Naive thymus-derived CD4-positive, alpha-beta T cell (primary cell): ENCODE measurements at regions not wholly inside any gene's neighbourhood (a gene's known extent, or its start where the extent isn't known, plus 50 kb on each side); places are given as distances from the start of the nearest gene placed in this dataset.

ENCODE experiments used
- ATAC-seq: fragments of 150-1000 bp; cut with Tn5 transposase; 2 replicates; pipeline ENCODE4 v1.10.0; 2021; ENCODE audit warnings: mild to moderate bottlenecking, moderate library complexity
- CTCF ChIA-PET: fragments of 350-600 bp; sonication (Branson Sonifier 250); formaldehyde crosslinking; loops from one replicate; lab custom pipeline; 2021; ENCODE audit warnings: antibody characterized with exemption; lab: Charles Lee
- POLR2A ChIA-PET: fragments of 350-600 bp; sonication (Branson Sonifier 250); formaldehyde crosslinking; loops from one replicate; lab custom pipeline; 2021; ENCODE audit warnings: antibody characterized with exemption, inconsistent platforms; lab: Charles Lee
- DNase-seq, 9 donors: peaks; one replicate each; pipeline versions ENCODE4 v3.0.0 to v3.0.0-alpha.2; 2020 to 2022; ENCODE audit warnings: mixed read lengths in 1 of 9
- H3K27ac ChIP-seq: one replicate; pipeline ENCODE4 v1.7.0; 2013; ENCODE audit warnings: mild to moderate bottlenecking, low read depth, low read length, moderate library complexity
- H3K27me3 ChIP-seq, 2 donors: one replicate each; pipeline ENCODE4 v1.7.0; 2013; ENCODE audit warnings: low read length in 2 of 2, mild to moderate bottlenecking in 2 of 2, moderate library complexity in 2 of 2; ENCODE audit not compliant: control insufficient read depth in 2 of 2, insufficient read depth in 2 of 2
- H3K36me3 ChIP-seq, 3 experiments: 1 replicate in 2 of 3; 2 replicates in 1 of 3; pipeline ENCODE4 v1.7.0; 2013; ENCODE audit warnings: low read length in 3 of 3, mild to moderate bottlenecking in 3 of 3, moderate library complexity in 1 of 3; ENCODE audit not compliant: insufficient read depth in 3 of 3, control insufficient read depth in 2 of 3
- H3K4me1 ChIP-seq, 2 donors: one replicate each; pipeline ENCODE4 v1.7.0; 2013; ENCODE audit warnings: low read length in 2 of 2, mild to moderate bottlenecking in 2 of 2, moderate library complexity in 1 of 2; ENCODE audit not compliant: control insufficient read depth in 2 of 2, insufficient read depth in 2 of 2
- H3K4me3 ChIP-seq: 2 replicates; pipeline ENCODE4 v1.7.0; 2013; ENCODE audit warnings: mild to moderate bottlenecking, low read length
- H3K9me3 ChIP-seq, 3 experiments: 1 replicate in 2 of 3; 2 replicates in 1 of 3; pipeline ENCODE4 v1.7.0; 2013; ENCODE audit warnings: low read length in 3 of 3; ENCODE audit not compliant: control insufficient read depth in 2 of 3
- H3K27ac Mint-ChIP-seq, 9 donors: one replicate each; pipeline ENCODE4 v1.8.0; 2020 to 2022; ENCODE audit warnings: mixed read lengths in 9 of 9, mild to moderate bottlenecking in 8 of 9, moderate library complexity in 5 of 9, inconsistent platforms in 2 of 9
- H3K27me3 Mint-ChIP-seq, 5 donors: one replicate each; pipeline ENCODE4 v1.8.0; 2021 to 2022; ENCODE audit warnings: mixed read lengths in 5 of 5, mild to moderate bottlenecking in 1 of 5
- H3K36me3 Mint-ChIP-seq, 5 donors: one replicate each; pipeline ENCODE4 v1.8.0; 2020 to 2022; ENCODE audit warnings: mixed read lengths in 5 of 5, mild to moderate bottlenecking in 3 of 5, inconsistent platforms in 1 of 5
- H3K4me1 Mint-ChIP-seq, 7 donors: one replicate each; pipeline ENCODE4 v1.8.0; 2020 to 2022; ENCODE audit warnings: mixed read lengths in 7 of 7, mild to moderate bottlenecking in 3 of 7, inconsistent platforms in 1 of 7
- H3K4me3 Mint-ChIP-seq, 10 donors: one replicate each; pipeline ENCODE4 v1.8.0; 2020 to 2022; ENCODE audit warnings: mild to moderate bottlenecking in 10 of 10, mixed read lengths in 10 of 10, moderate library complexity in 6 of 10, inconsistent platforms in 2 of 10
- H3K9me3 Mint-ChIP-seq, 11 donors: one replicate each; pipeline ENCODE4 v1.8.0; 2020 to 2022; ENCODE audit warnings: mixed read lengths in 11 of 11, mild to moderate bottlenecking in 4 of 11, inconsistent platforms in 1 of 11, moderate library complexity in 1 of 11
- intact Hi-C, 2 donors: fragments of 100-400 bp; cut with micrococcal nuclease; formaldehyde crosslinking; loops; one replicate each; pipeline ENCODE4 v1.15.1; 2023

DNA sequence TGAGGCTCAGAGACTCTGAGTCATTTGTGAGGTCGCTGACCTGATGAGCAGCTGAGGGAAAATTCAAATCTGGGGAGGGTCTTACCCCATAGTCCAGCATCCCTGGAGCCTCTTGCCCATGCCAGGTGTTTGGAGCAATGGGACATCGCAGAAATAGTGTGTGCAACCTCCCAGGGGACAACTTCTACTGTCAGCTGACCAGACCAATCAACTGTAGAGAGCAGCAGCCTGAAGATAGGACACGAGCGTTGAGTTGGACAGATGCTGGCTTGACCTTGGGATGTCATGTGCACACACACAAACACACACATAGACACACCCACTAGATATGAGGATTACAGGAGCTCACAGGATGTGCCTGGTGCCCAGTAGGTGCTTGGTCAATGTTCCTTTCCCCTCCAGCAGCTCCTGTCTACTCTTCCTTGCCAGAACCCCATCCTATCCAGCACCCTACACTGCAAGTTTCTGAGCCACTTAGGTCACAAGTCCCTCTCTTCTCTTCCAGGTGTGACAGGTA lies 59.1 kb upstream of the MPEG1 start:
- intact Hi-C loops = no loop called here
- DNase-seq (no peak), ATAC-seq (no peak)
- POLR2A ChIA-PET = no interaction called here
- no peaks in the 10 kb centered on the region for H3K36me3 Mint-ChIP-seq
- H3K27ac Mint-ChIP-seq = peak overlapping the region in 7 of 9 donors; percentile 12 to 88 (median 79)
- Histone ChIP-seq H3K4me1 (peaks cover 7 to 23% of the 10 kb centered on the region in 2 donors), H3K27ac (no peak overlapping the region), H3K36me3 (no peaks in the 10 kb centered on the region), H3K27me3 (no peaks in the 10 kb centered on the region), H3K4me3 (no peak overlapping the region), H3K9me3 (no peaks in the 10 kb centered on the region)
- peaks cover 0 to 3% (median 0%) of the 10 kb centered on the region in 11 donors for H3K9me3 Mint-ChIP-seq
- CTCF ChIA-PET = interaction anchor here (3.5 kb wide), 1 partner anchor 101 kb away, joined by 12 read pairs; the partner anchor contains the start of gene DTX4
- H3K27me3 Mint-ChIP-seq = no peaks in the 10 kb centered on the region
- peak overlapping the region in 2 of 10 donors; percentile 11 to 28 for H3K4me3 Mint-ChIP-seq
- H3K4me1 Mint-ChIP-seq = peaks cover 16 to 49% (median 38%) of the 10 kb centered on the region in 7 donors

- Histone ChIP-seq H3K27ac (no peak overlapping the region), H3K4me3 (no peak overlapping the region), H3K4me1 (peaks cover 7 to 23% of the 10 kb centered on the region in 2 donors), H3K36me3 (no peaks in the 10 kb centered on the region), H3K9me3 (no peaks in the 10 kb centered on the region), H3K27me3 (no peaks in the 10 kb centered on the region)
- peak overlapping the region in 1 of 10 donors; percentile 11 for H3K4me3 Mint-ChIP-seq
- DNase-seq (no peak), ATAC-seq (no peak)
- ChIA-PET CTCF (interaction anchor here (3.5 kb wide), 1 partner anchor 100 kb away, joined by 12 read pairs; the partner anchor contains the start of gene DTX4), POLR2A (no interaction called here)
- H3K36me3 Mint-ChIP-seq = no peaks in the 10 kb centered on the region
- H3K27me3 Mint-ChIP-seq = no peaks in the 10 kb centered on the region
- peak overlapping the region in 6 of 9 donors; percentile 6 to 86 (median 50) for H3K27ac Mint-ChIP-seq
- intact Hi-C loops = no loop called here
- peaks cover 16 to 49% (median 38%) of the 10 kb centered on the region in 7 donors for H3K4me1 Mint-ChIP-seq
- H3K9me3 Mint-ChIP-seq = peaks cover 0 to 3% (median 0%) of the 10 kb centered on the region in 11 donors
Measured at GRCh38 chr11:59271247-59271755, 58.6 kb upstream of the MPEG1 start.

DNA sequence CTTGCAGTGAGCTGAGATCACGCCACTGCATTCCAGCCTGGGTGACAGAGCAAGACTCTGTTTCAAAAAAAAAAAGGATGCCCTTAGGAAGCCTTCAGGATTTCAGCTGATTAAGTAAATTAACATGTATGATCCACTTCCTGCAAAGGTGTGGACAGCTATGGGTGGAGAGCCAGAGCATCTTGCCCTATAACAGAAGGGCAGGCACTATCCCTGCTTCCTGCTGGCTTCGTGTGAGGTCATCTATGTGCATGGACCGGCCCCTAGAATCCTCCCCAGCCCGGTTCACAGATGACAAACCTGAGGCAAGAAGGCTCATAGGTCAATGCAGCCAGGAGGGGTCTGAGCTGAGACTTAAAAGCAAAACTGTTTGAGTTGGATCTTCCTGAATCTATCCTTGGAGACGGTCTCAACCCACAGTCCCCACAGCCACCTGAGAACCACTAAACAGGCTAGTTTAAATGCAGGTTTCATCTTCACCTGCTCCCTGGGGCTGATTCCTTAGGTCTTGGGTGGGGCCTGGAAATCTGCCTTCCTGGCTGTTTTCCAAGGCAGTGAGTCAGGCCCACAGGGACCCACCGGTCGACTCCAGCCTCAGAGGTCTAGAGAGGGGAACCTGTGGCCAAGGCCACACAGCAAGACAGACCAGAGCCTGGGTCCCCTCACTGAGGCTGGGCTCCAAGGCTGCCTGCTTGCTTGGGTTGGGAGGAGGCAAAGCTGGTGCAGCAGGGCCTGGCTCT lies 55.2 kb upstream of the MPEG1 start:
- Mint-ChIP-seq H3K9me3 (no peaks in the 10 kb centered on the region), H3K27me3 (no peaks in the 10 kb centered on the region), H3K4me1 (peaks cover 6 to 28% (median 18%) of the 10 kb centered on the region in 7 donors), H3K4me3 (no peak overlapping the region), H3K27ac (peak overlapping the region in 1 of 9 donors; percentile 51), H3K36me3 (no peaks in the 10 kb centered on the region)
- no peaks in the 10 kb centered on the region for H3K27me3 ChIP-seq
- H3K4me3 ChIP-seq = no peak overlapping the region
- H3K36me3 ChIP-seq = no peaks in the 10 kb centered on the region
- H3K9me3 ChIP-seq = no peaks in the 10 kb centered on the region
- no peak overlapping the region for H3K27ac ChIP-seq
- H3K4me1 ChIP-seq = peaks cover 0 to 9% of the 10 kb centered on the region in 2 donors
- ChIA-PET POLR2A (no interaction called here), CTCF (no interaction called here)
- ATAC-seq (no peak), DNase-seq (no peak)
- intact Hi-C loops = no loop called here

- DNase-seq (no peak), ATAC-seq (no peak)
- Histone ChIP-seq H3K27me3 (no peaks in the 10 kb centered on the region), H3K36me3 (no peaks in the 10 kb centered on the region), H3K4me1 (peaks cover 0 to 1% of the 10 kb centered on the region in 2 donors), H3K9me3 (no peaks in the 10 kb centered on the region), H3K27ac (no peak overlapping the region), H3K4me3 (no peak overlapping the region)
- H3K4me3 Mint-ChIP-seq = no peak overlapping the region
- intact Hi-C loops = no loop called here
- H3K36me3 Mint-ChIP-seq = no peaks in the 10 kb centered on the region
- no peaks in the 10 kb centered on the region for H3K27me3 Mint-ChIP-seq
- peak overlapping the region in 2 of 9 donors; percentile 49 to 62 for H3K27ac Mint-ChIP-seq
- POLR2A ChIA-PET = interaction anchor here (0.9 kb wide), 1 partner anchor 95 kb away, joined by 4 read pairs; the partner anchor contains the start of gene DTX4
- CTCF ChIA-PET = interaction anchor here (0.6 kb wide), 1 partner anchor 95 kb away, joined by 3 read pairs; the partner anchor contains the start of gene DTX4
- H3K9me3 Mint-ChIP-seq = no peaks in the 10 kb centered on the region
- H3K4me1 Mint-ChIP-seq = peaks cover 0 to 21% (median 10%) of the 10 kb centered on the region in 7 donors
Measured at GRCh38 chr11:59267196-59267595, 54.5 kb upstream of the MPEG1 start.

- Mint-ChIP-seq H3K4me1 (peaks cover 0 to 14% (median 3%) of the 10 kb centered on the region in 7 donors), H3K27me3 (no peaks in the 10 kb centered on the region), H3K4me3 (no peak overlapping the region), H3K9me3 (no peaks in the 10 kb centered on the region), H3K27ac (no peak overlapping the region), H3K36me3 (no peaks in the 10 kb centered on the region)
- H3K4me3 ChIP-seq = no peak overlapping the region
- H3K27me3 ChIP-seq = no peaks in the 10 kb centered on the region
- CTCF ChIA-PET = interaction anchor here (0.5 kb wide), 1 partner anchor 414 kb away, joined by 3 read pairs; no protein-coding TSS in a partner anchor
- ATAC-seq (no peak), DNase-seq (no peak)
- intact Hi-C loops = no loop called here
- POLR2A ChIA-PET = interaction anchor here (0.9 kb wide), 1 partner anchor 94 kb away, joined by 4 read pairs; the partner anchor contains the start of gene DTX4
- no peaks in the 10 kb centered on the region for H3K9me3 ChIP-seq
- H3K27ac ChIP-seq = no peak overlapping the region
- H3K4me1 ChIP-seq = no peaks in the 10 kb centered on the region
- H3K36me3 ChIP-seq = no peaks in the 10 kb centered on the region
Measured at GRCh38 chr11:59266491-59266890, 53.8 kb upstream of the MPEG1 start.

DNA sequence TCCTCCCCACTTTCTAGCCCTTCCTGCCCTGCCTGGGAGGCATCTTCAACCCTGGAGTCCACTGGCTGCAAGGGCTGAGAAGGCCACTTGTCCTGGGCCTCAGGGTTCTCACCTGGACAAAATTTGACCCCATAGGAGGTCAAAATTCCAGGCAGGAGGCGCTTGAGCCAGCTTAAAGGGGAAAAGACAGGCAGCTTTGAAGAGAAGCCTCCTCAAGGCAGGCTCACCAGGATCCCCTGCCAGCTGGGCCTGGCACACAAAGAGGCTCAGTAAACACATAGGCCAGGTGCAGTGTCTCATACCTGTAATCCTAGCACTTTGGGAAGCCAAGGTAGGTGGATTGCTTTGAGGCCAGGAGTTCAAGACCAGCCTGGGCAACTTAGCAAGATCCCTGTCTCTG lies 53.0 kb upstream of the MPEG1 start:
- H3K9me3 ChIP-seq = no peaks in the 10 kb centered on the region
- ATAC-seq (no peak), DNase-seq (no peak)
- no peaks in the 10 kb centered on the region for H3K4me1 ChIP-seq
- H3K4me3 ChIP-seq = no peak overlapping the region
- Mint-ChIP-seq H3K27me3 (no peaks in the 10 kb centered on the region), H3K36me3 (no peaks in the 10 kb centered on the region), H3K4me3 (no peak overlapping the region), H3K27ac (no peak overlapping the region), H3K4me1 (peaks cover 0 to 14% (median 1%) of the 10 kb centered on the region in 7 donors), H3K9me3 (no peaks in the 10 kb centered on the region)
- POLR2A ChIA-PET = no interaction called here
- no peaks in the 10 kb centered on the region for H3K27me3 ChIP-seq
- H3K27ac ChIP-seq = no peak overlapping the region
- H3K36me3 ChIP-seq = no peaks in the 10 kb centered on the region
- intact Hi-C loops = no loop called here
- CTCF ChIA-PET = no interaction called here
